ENCODE measurements at regions not wholly inside any gene's neighbourhood (a gene's known extent, or its start where the extent isn't known, plus 50 kb on each side); places are given as distances from the start of the nearest gene placed in this dataset.

- Histone ChIP-seq H3K36me3 (replicated peaks in 1 of 2; ENCODE audit: insufficient read depth in 1 of 2, low read depth in 2 of 2) (no peaks in the 10 kb centered on the region), H3K4me3 (no peak overlapping the region), H3K4me1 (no peaks in the 10 kb centered on the region), H3K9me3 (no peaks in the 10 kb centered on the region), H3K27ac (no peak overlapping the region), H3K27me3 (peaks cover 0 to 3% of the 10 kb centered on the region in 2 donors)
- ATAC-seq (no peak), DNase-seq (no peak)
- WGBS, 2 donors: 12 to 17% methylated on average over 3 of the region's 3 CpGs
- TF ChIP-seq POLR2A (IDR thresholded peaks at IDR 0.05): no peak
- TF ChIP-seq, protein P1, sequence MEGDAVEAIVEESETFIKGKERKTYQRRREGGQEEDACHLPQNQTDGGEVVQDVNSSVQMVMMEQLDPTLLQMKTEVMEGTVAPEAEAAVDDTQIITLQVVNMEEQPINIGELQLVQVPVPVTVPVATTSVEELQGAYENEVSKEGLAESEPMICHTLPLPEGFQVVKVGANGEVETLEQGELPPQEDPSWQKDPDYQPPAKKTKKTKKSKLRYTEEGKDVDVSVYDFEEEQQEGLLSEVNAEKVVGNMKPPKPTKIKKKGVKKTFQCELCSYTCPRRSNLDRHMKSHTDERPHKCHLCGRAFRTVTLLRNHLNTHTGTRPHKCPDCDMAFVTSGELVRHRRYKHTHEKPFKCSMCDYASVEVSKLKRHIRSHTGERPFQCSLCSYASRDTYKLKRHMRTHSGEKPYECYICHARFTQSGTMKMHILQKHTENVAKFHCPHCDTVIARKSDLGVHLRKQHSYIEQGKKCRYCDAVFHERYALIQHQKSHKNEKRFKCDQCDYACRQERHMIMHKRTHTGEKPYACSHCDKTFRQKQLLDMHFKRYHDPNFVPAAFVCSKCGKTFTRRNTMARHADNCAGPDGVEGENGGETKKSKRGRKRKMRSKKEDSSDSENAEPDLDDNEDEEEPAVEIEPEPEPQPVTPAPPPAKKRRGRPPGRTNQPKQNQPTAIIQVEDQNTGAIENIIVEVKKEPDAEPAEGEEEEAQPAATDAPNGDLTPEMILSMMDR (IDR thresholded peaks at IDR 0.05): no peak
- intact Hi-C loops (cut with DNase I): no loop called here
These were observed 61.3 kb upstream of the KDR start for GRCh38 chr4:55186700-55187099.

DNA sequence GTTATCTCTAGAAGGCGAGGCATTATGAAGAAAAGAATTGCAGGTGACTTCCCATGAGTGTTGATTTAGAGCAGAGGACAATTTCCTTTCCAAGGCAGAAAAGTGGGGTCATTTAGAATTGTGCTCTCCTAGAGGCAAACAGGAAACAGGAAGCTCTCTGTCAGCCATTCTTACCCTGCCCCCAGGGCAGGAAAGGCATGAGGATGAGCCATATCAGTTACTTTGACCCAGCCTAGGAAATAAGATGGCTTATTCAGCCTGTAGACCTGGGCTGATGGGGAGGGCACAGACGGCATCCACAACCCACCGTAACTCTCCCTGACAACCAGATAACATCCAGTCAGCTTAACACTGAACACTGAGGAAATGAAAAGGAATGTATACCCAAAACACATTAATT lies 88.8 kb upstream of the KDR start:
- WGBS, 2 donors: 21 to 26% methylated on average over 3 of the region's 3 CpGs
- intact Hi-C loops (cut with DNase I): no loop called here
- no peaks in the 10 kb centered on the region for H3K27me3 ChIP-seq
- TF ChIP-seq, protein P1 (IDR thresholded peaks at IDR 0.05): no peak
- TF ChIP-seq POLR2A (IDR thresholded peaks at IDR 0.05): no peak
- no peak overlapping the region for H3K4me3 ChIP-seq
- DNase-seq (no peak), ATAC-seq (no peak)
- no peaks in the 10 kb centered on the region for H3K36me3 ChIP-seq (replicated peaks in 1 of 2; ENCODE audit: insufficient read depth in 1 of 2, low read depth in 2 of 2)
- H3K27ac ChIP-seq: no peak overlapping the region
- no peaks in the 10 kb centered on the region for H3K4me1 ChIP-seq
- no peaks in the 10 kb centered on the region for H3K9me3 ChIP-seq

DNA sequence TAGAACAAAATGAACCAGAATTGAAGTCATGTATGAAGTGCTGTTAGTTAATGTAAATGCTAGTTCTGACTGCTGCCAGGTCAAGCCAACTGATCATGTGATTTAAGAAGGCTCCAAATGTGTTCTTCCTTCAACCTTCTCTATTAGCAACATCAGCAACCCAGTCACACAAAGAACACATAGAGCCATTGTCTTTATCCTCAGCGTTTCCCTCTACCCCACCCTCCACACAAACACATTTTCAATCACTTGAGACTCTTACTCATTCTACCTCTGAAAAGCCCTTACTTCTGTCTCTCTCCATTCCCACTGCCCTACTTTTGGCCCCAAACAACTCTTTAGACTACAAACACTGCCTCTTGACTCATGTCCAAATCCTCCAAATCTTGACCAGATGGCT lies 89.7 kb upstream of the KDR start:
- TF ChIP-seq, protein P1 (IDR thresholded peaks at IDR 0.05): no peak
- intact Hi-C loops (cut with DNase I): no loop called here
- H3K27ac ChIP-seq: no peak overlapping the region
- H3K4me1 ChIP-seq: no peaks in the 10 kb centered on the region
- ATAC-seq (no peak), DNase-seq (no peak)
- H3K9me3 ChIP-seq: no peaks in the 10 kb centered on the region
- no peaks in the 10 kb centered on the region for H3K27me3 ChIP-seq
- no peaks in the 10 kb centered on the region for H3K36me3 ChIP-seq (replicated peaks in 1 of 2; ENCODE audit: insufficient read depth in 1 of 2, low read depth in 2 of 2)
- 17 to 19% methylated on average over 1 of the region's 1 CpG for WGBS, 2 donors
- H3K4me3 ChIP-seq: no peak overlapping the region

- Histone ChIP-seq H3K4me3 (no peak overlapping the region), H3K27ac (no peak overlapping the region), H3K27me3 (no peaks in the 10 kb centered on the region), H3K9me3 (no peaks in the 10 kb centered on the region), H3K4me1 (no peaks in the 10 kb centered on the region), H3K36me3 (replicated peaks in 1 of 2; ENCODE audit: insufficient read depth in 1 of 2, low read depth in 2 of 2) (no peaks in the 10 kb centered on the region)
- intact Hi-C loops (cut with DNase I): no loop called here
- WGBS, 2 donors: 26 to 27% methylated on average over 4 of the region's 4 CpGs
- ATAC-seq: no peak
- TF ChIP-seq, protein P1 (IDR thresholded peaks at IDR 0.05): no peak
- no peak for TF ChIP-seq POLR2A (IDR thresholded peaks at IDR 0.05)
- DNase-seq: no peak
These were observed 91.7 kb upstream of the KDR start for GRCh38 chr4:55216863-55217635.

DNA sequence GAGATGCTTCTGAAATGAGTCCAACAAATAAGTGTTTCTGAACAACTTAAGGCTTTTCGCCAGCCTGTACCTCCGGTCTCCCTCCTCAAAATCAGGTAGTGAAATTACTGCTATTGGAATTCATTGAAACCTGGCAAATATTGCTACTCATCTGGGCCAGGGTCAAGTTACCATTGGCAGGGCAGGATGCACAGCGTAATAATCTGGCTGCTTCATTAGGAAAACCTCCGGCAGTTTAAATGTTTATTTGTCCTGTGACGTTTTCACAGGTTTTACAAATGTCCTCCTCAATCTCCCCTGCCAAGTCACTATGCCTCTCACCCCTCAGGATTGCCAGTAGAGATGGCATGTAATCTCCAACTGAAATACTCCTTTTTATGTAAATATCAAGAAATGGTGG lies 92.6 kb upstream of the KDR start:
- no peaks in the 10 kb centered on the region for H3K9me3 ChIP-seq
- no peak overlapping the region for H3K27ac ChIP-seq
- ATAC-seq (no peak), DNase-seq (no peak)
- no peak overlapping the region for H3K4me3 ChIP-seq
- WGBS, 2 donors: 36 to 40% methylated on average over 5 of the region's 5 CpGs
- H3K27me3 ChIP-seq: no peaks in the 10 kb centered on the region
- intact Hi-C loops (cut with DNase I): no loop called here
- no peaks in the 10 kb centered on the region for H3K36me3 ChIP-seq (replicated peaks in 1 of 2; ENCODE audit: insufficient read depth in 1 of 2, low read depth in 2 of 2)
- no peaks in the 10 kb centered on the region for H3K4me1 ChIP-seq
- no peak for TF ChIP-seq POLR2A (IDR thresholded peaks at IDR 0.05)
- TF ChIP-seq, protein P1 (IDR thresholded peaks at IDR 0.05): no peak

All from body of pancreas (tissue), 4 donors.